Fibroblast of mammary gland (primary cell): ENCODE measurements at regions not wholly inside any gene's neighbourhood (a gene's known extent, or its start where the extent isn't known, plus 50 kb on each side); places are given as distances from the start of the nearest gene placed in this dataset.
"Not testable (repeated sequence)": the region's sequence is repeated elsewhere in the genome, so short reads cannot be mapped to it uniquely, and the experiment has no call there.

Source experiments
- DNase-seq: peaks from one replicate; pipeline ENCODE4 v3.0.0-alpha.2; 2010; ENCODE audit warnings: low read depth
- H3K4me3 ChIP-seq: 2 replicates; pipeline ENCODE4 v1.5.1; 2011; ENCODE audit warnings: low read depth, mild to moderate bottlenecking, low read length, moderate library complexity; ENCODE audit not compliant: control insufficient read depth
- CTCF ChIP-seq: conservative IDR thresholded peaks from 2 replicates; pipeline ENCODE4 v1.5.1; 2011; ENCODE audit warnings: low read depth, low read length, inconsistent platforms; ENCODE audit not compliant: control insufficient read depth, insufficient read depth

GRCh38 chrX:27242581-27242980 is 220.6 kb downstream of the PPP4R3C start:
- H3K4me3 ChIP-seq = no peak overlapping the region
- no peak for TF ChIP-seq CTCF
- DNase-seq = no peak

GRCh38 chrX:27241981-27242380 is 221.2 kb downstream of the PPP4R3C start:
- H3K4me3 ChIP-seq = no peak overlapping the region
- no peak for TF ChIP-seq CTCF
- no peak for DNase-seq

DNA sequence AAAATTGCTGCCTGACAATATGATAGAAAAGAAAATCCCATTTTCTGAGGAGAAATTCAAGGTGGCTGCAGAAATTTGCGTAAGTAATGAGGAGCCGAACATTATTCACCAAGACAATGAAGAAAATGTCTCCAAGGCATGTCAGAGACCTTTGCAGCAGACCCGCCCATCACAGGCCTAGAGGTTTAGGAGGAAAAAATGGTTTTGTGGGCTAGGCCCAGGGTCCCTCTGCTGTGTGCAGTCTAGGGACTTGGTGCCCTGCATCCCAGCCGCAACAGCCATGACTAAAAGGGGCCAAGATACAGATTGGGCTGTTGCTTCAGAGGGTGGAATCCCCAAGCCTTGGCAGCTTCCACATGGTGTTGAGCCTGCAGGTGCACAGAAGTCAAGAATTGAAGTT is 223.1 kb downstream of the PPP4R3C start:
- not testable (repeated sequence) for DNase-seq, H3K4me3 ChIP-seq

DNA sequence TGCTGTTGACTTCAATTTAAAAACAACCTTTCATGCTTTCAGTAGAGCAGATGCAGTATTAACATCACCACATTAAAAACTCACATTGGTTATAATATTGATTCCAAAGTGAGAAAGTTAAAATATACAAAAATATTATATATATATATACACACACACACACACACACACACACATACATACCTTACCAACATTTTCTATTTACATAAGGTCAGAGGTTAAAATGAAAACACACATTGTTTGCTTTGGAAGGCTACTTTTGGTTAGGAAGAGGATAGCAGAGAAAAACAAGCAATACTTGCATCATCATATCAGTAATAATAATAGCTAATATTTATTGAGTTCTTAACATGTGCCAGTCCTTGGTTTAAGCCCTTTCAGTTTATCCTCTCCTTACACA is 226.5 kb downstream of the PPP4R3C start:
- no peak for DNase-seq
- no peak for TF ChIP-seq CTCF
- no peak overlapping the region for H3K4me3 ChIP-seq

DNA sequence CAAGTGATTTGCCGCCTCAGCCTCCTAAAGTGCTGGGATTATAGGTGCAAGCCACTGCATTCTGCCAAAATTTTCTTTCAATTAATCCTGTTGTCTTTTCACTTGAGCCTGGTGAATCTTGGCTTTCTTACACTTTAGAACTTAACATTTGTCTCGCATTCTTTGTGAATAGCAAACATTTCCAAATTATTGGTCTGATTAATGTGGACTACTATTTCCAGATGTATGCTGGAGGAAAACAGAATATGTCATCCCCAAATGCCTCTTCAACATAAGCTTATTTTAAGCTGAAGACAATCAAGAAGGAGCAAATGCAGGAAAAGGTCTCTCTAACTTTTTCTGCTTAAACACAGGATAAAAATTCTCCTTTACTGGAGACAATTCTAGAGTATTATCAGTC is 233.4 kb downstream of the PPP4R3C start:
- H3K4me3 ChIP-seq = no peak overlapping the region
- TF ChIP-seq CTCF = no peak
- DNase-seq = no peak

DNA sequence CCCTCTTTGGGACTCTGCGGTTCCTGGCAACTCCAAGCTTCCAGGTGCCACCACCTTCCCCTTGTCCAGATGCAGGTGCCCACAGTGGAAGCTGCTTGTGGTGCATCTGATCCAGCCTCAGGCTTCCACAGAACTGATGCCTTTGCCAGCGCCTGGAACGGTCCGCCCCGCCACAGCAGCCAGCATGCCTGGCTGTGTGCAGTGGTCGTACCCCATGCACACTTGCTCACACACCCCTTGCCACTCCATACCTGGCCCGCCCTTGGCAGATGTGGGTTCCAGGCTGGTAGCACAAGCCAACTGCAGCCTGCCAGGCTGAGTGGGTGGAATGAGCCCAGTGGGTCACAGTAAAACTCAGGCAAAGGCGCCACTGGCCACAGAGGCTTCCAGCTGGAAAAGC is 240.5 kb downstream of the PPP4R3C start:
- no peak for DNase-seq
- H3K4me3 ChIP-seq = no peak overlapping the region
- TF ChIP-seq CTCF = no peak

GRCh38 chrX:27186671-27187070 is 276.5 kb downstream of the PPP4R3C start:
- peak; percentile 32 for DNase-seq

More at GRCh38 chrX:27186671-27187070, 276.5 kb downstream of the PPP4R3C start:
- H3K4me3 ChIP-seq = no peak overlapping the region
- TF ChIP-seq CTCF = peak; percentile 80
